WTC11 (cell line): ENCODE measurements at regions not wholly inside any gene's neighbourhood (a gene's known extent, or its start where the extent isn't known, plus 50 kb on each side); places are given as distances from the start of the nearest gene placed in this dataset.

Experiments
- ATAC-seq: fragments of 200-7000 bp; cut with Tn5 transposase; 2 replicates; pipeline ENCODE4 v1.10.0; 2021; ENCODE audit warnings: mild to moderate bottlenecking, moderate library complexity
- CTCF ChIA-PET: fragments of 300-600 bp; sonication (Branson Sonifier 250); formaldehyde crosslinking; loops from one replicate; lab custom pipeline; 2021; ENCODE audit warnings: antibody characterized with exemption; lab: Charles Lee
- POLR2A ChIA-PET: fragments of 350-600 bp; sonication (Branson Sonifier 250); formaldehyde crosslinking; loops from one replicate; lab custom pipeline; 2021; ENCODE audit warnings: antibody characterized with exemption; lab: Charles Lee
- DNase-seq: peaks from one replicate; pipeline ENCODE4 v3.0.0; 2021; ENCODE audit warnings: low spot score
- H3K27ac Mint-ChIP-seq: 2 replicates; pipeline ENCODE4 v1.8.0; 2021; ENCODE audit warnings: mixed read lengths
- H3K27me3 Mint-ChIP-seq: 2 replicates; pipeline ENCODE4 v1.8.0; 2021; ENCODE audit warnings: low read depth, mild to moderate bottlenecking, moderate library complexity, mixed read lengths
- H3K36me3 Mint-ChIP-seq: 2 replicates; pipeline ENCODE4 v1.8.0; 2021; ENCODE audit warnings: mixed read lengths
- H3K4me1 Mint-ChIP-seq: 2 replicates; pipeline ENCODE4 v1.8.0; 2022; ENCODE audit warnings: mixed read lengths
- H3K4me3 Mint-ChIP-seq: 2 replicates; pipeline ENCODE4 v1.8.0; 2021; ENCODE audit warnings: mild to moderate bottlenecking, moderate library complexity, mixed read lengths
- H3K9me3 Mint-ChIP-seq: 2 replicates; pipeline ENCODE4 v1.8.0; 2021; ENCODE audit warnings: mixed read lengths
- ATF1 ChIP-seq: sonication (generic); formaldehyde crosslinking; IDR thresholded peaks from 2 replicates; pipeline ENCODE4 v1.8.1; 2023; ENCODE audit warnings: mild to moderate bottlenecking, moderate library complexity, missing genetic modification reagents
- E2F1 ChIP-seq: sonication (generic); formaldehyde crosslinking; IDR thresholded peaks from 2 replicates; pipeline ENCODE4 v1.8.0; 2022; ENCODE audit warnings: mild to moderate bottlenecking, missing genetic modification reagents
- E2F4 ChIP-seq: sonication (generic); formaldehyde crosslinking; IDR thresholded peaks from 2 replicates; pipeline ENCODE4 v1.8.1; 2022; ENCODE audit warnings: low read depth, mild to moderate bottlenecking, moderate library complexity, missing genetic modification reagents, borderline replicate concordance
- ESRRA ChIP-seq: sonication (generic); formaldehyde crosslinking; IDR thresholded peaks from 2 replicates; pipeline ENCODE4 v1.8.1; 2022; ENCODE audit warnings: mild to moderate bottlenecking, missing genetic modification reagents, borderline replicate concordance
- FOXJ3 ChIP-seq: sonication (generic); formaldehyde crosslinking; IDR thresholded peaks from 2 replicates; pipeline ENCODE4 v1.9.0; 2021; ENCODE audit warnings: missing genetic modification reagents, mild to moderate bottlenecking, borderline replicate concordance
- FOXP4 ChIP-seq: sonication (generic); formaldehyde crosslinking; IDR thresholded peaks from 2 replicates; pipeline ENCODE4 v1.8.0; 2022; ENCODE audit warnings: mild to moderate bottlenecking, missing genetic modification reagents
- HMGA2 ChIP-seq: fragments of 250-450 bp; sonication (Bioruptor Pico); IDR thresholded peaks from 2 replicates; pipeline ENCODE4 v1.4.0; 2021; ENCODE audit warnings: mild to moderate bottlenecking, moderate library complexity
- MXD4 ChIP-seq: fragments of 250-450 bp; sonication (Bioruptor Pico); IDR thresholded peaks from 2 replicates; pipeline ENCODE4 v1.8.0; 2021; ENCODE audit warnings: mild to moderate bottlenecking, moderate library complexity, borderline replicate concordance
- NFYB ChIP-seq: sonication (generic); formaldehyde crosslinking; conservative IDR thresholded peaks from 2 replicates; pipeline ENCODE4 v1.8.0; 2022; ENCODE audit warnings: low read depth, missing genetic modification reagents
- OVOL2 ChIP-seq: fragments of 250-450 bp; sonication (Bioruptor Pico); IDR thresholded peaks from 2 replicates; pipeline ENCODE4 v1.9.0; 2021; ENCODE audit warnings: mild to moderate bottlenecking, borderline replicate concordance
- TCF7 ChIP-seq: sonication (generic); formaldehyde crosslinking; IDR thresholded peaks from 2 replicates; pipeline ENCODE4 v1.8.0; 2022; ENCODE audit warnings: mild to moderate bottlenecking, low read depth, missing genetic modification reagents, moderate library complexity
- TP53 ChIP-seq: sonication (generic); formaldehyde crosslinking; IDR thresholded peaks from 2 replicates; pipeline ENCODE4 v1.8.1; 2023; ENCODE audit warnings: mild to moderate bottlenecking, missing genetic modification reagents
- USF1 ChIP-seq: sonication (generic); formaldehyde crosslinking; IDR thresholded peaks from 2 replicates; pipeline ENCODE4 v1.8.0; 2022; ENCODE audit warnings: mild to moderate bottlenecking, missing genetic modification reagents
- ZBTB21 ChIP-seq: sonication (generic); formaldehyde crosslinking; IDR thresholded peaks from 2 replicates; pipeline ENCODE4 v1.8.1; 2023; ENCODE audit warnings: mild to moderate bottlenecking, missing genetic modification reagents, borderline replicate concordance
- ZNF121 ChIP-seq: sonication (generic); formaldehyde crosslinking; IDR thresholded peaks from 2 replicates; pipeline ENCODE4 v1.8.0; 2023; ENCODE audit warnings: missing genetic modification reagents
- ZNF219 ChIP-seq: sonication (generic); formaldehyde crosslinking; IDR thresholded peaks from 2 replicates; pipeline ENCODE4 v1.8.0; 2023; ENCODE audit warnings: missing genetic modification reagents, mild to moderate bottlenecking, borderline replicate concordance
- ZNF281 ChIP-seq: sonication (generic); formaldehyde crosslinking; IDR thresholded peaks from 2 replicates; pipeline ENCODE4 v1.8.0; 2023; ENCODE audit warnings: mild to moderate bottlenecking, missing genetic modification reagents
- ZNF317 ChIP-seq: sonication (generic); formaldehyde crosslinking; IDR thresholded peaks from 2 replicates; pipeline ENCODE4 v1.8.1; 2023; ENCODE audit warnings: low read depth, mild to moderate bottlenecking, moderate library complexity, missing genetic modification reagents, borderline replicate concordance
- ZNF423 ChIP-seq: fragments of 250-450 bp; sonication (Bioruptor Pico); IDR thresholded peaks from 2 replicates; pipeline ENCODE4 v2.1.2; 2022; ENCODE audit warnings: mild to moderate bottlenecking, moderate library complexity

- no peak for TF ChIP-seq TCF7 (CRISPR knock-in tag)
- no peak for TF ChIP-seq HMGA2 (CRISPR knock-in tag)
- no peak for TF ChIP-seq FOXJ3
- peak; percentile 100 for TF ChIP-seq ZNF423 (CRISPR knock-in tag)
- TF ChIP-seq USF1 (CRISPR knock-in tag): no peak
- TF ChIP-seq ZNF317 (CRISPR knock-in tag): no peak
- no peak for TF ChIP-seq ZNF121 (CRISPR knock-in tag)
Observed at GRCh38 chr16:85437166-85438052, 175.7 kb upstream of the GSE1 start (continued).

- no peaks in the 10 kb centered on the region for H3K9me3 Mint-ChIP-seq
- no peak for DNase-seq
- CTCF ChIA-PET: interaction anchor here (3.5 kb wide), 1 partner anchor 12 kb away, joined by 21 read pairs; no protein-coding TSS in a partner anchor
Observed at GRCh38 chr16:85438981-85439685, 174.0 kb upstream of the GSE1 start.

GRCh38 chr16:85440744-85441143, 172.4 kb upstream of the GSE1 start:
- Mint-ChIP-seq H3K27me3 (no peaks in the 10 kb centered on the region), H3K27ac (no peak overlapping the region), H3K4me1 (peaks cover 41% of the 10 kb centered on the region), H3K4me3 (no peak overlapping the region), H3K9me3 (no peaks in the 10 kb centered on the region), H3K36me3 (no peaks in the 10 kb centered on the region)
- ChIA-PET CTCF (interaction anchor here (0.5 to 4.1 kb wide), 15 partner anchors 10 to 175 kb away, joined by 3 to 11 read pairs (median 4); no protein-coding TSS in a partner anchor), POLR2A (interaction anchor here (0.5 kb wide), 1 partner anchor 21 kb away, joined by 3 read pairs; no protein-coding TSS in a partner anchor)
- ATAC-seq (no peak), DNase-seq (no peak)
- TF ChIP-seq TCF7 (CRISPR knock-in tag) (no peak), ESRRA (CRISPR knock-in tag) (no peak), MXD4 (CRISPR knock-in tag) (no peak), FOXP4 (no peak), HMGA2 (CRISPR knock-in tag) (no peak), ZNF423 (CRISPR knock-in tag) (no peak), NFYB (CRISPR knock-in tag) (no peak), OVOL2 (CRISPR knock-in tag) (no peak), E2F4 (CRISPR knock-in tag) (no peak), E2F1 (CRISPR knock-in tag) (no peak), TP53 (no peak), ZNF219 (no peak)

More at GRCh38 chr16:85438981-85439685, 174.0 kb upstream of the GSE1 start:
- H3K4me1 Mint-ChIP-seq: peaks cover 39% of the 10 kb centered on the region
- no peak for ATAC-seq
- H3K4me3 Mint-ChIP-seq: no peak overlapping the region
- no peak overlapping the region for H3K27ac Mint-ChIP-seq
- POLR2A ChIA-PET: no interaction called here
- H3K36me3 Mint-ChIP-seq: no peaks in the 10 kb centered on the region
- H3K27me3 Mint-ChIP-seq: no peaks in the 10 kb centered on the region
- TF ChIP-seq NFYB (CRISPR knock-in tag): no peak
- TF ChIP-seq ZBTB21 (CRISPR knock-in tag): no peak
- no peak for TF ChIP-seq ZNF281 (CRISPR knock-in tag)
- no peak for TF ChIP-seq ATF1 (CRISPR knock-in tag)
- TF ChIP-seq ZNF423 (CRISPR knock-in tag): peak; percentile 49; the same call in 1 of the 2 replicates
